SK-N-SH treated with all-trans-retinoic acid at 6 μM for 48 hours (cell line): ENCODE measurements at regions not wholly inside any gene's neighbourhood (a gene's known extent, or its start where the extent isn't known, plus 50 kb on each side); places are given as distances from the start of the nearest gene placed in this dataset.

Source experiments
- RARB ChIP-seq: fragments of 250-450 bp; sonication (Bioruptor Pico); IDR thresholded peaks from 2 replicates; pipeline ENCODE4 v1.8.0; 2021; ENCODE audit warnings: mild to moderate bottlenecking, moderate library complexity
- ZC3H10 ChIP-seq: fragments of 250-450 bp; sonication (Bioruptor Pico); IDR thresholded peaks from 2 replicates; pipeline ENCODE4 v1.5.1; 2021; ENCODE audit warnings: mild to moderate bottlenecking, moderate library complexity
- TF ChIP-seq, protein P1 (sequence below): fragments of 250-450 bp; sonication (Bioruptor Pico); IDR thresholded peaks from 2 replicates; pipeline ENCODE4 v1.8.0; 2020; ENCODE audit warnings: mild to moderate bottlenecking, moderate library complexity, borderline replicate concordance

DNA sequence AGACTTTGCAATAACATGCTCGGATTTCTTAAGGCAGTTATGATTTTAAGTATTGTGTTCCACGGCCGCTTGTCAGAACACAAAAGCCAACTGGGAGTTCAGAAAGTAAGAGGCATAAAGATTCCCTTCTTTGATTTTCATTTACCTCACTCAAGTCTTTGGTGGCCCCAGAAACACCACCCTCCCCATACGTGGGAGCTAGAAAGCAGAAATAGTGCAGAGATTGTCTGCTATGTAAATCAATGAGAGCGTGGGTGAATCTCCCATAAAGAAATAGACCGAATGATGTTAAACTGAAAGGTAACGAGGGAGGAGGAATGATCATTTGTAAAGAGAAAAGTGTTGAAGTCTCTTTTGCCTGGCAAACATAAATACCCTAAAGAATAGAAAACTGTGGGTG, 322.1 kb upstream of the ETAA1 start:
- TF ChIP-seq RARB (CRISPR knock-in tag) (no peak), ZC3H10 (CRISPR knock-in tag) (no peak)
- TF ChIP-seq, protein P1, sequence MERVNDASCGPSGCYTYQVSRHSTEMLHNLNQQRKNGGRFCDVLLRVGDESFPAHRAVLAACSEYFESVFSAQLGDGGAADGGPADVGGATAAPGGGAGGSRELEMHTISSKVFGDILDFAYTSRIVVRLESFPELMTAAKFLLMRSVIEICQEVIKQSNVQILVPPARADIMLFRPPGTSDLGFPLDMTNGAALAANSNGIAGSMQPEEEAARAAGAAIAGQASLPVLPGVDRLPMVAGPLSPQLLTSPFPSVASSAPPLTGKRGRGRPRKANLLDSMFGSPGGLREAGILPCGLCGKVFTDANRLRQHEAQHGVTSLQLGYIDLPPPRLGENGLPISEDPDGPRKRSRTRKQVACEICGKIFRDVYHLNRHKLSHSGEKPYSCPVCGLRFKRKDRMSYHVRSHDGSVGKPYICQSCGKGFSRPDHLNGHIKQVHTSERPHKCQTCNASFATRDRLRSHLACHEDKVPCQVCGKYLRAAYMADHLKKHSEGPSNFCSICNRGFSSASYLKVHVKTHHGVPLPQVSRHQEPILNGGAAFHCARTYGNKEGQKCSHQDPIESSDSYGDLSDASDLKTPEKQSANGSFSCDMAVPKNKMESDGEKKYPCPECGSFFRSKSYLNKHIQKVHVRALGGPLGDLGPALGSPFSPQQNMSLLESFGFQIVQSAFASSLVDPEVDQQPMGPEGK (CRISPR knock-in tag): no peak
